ENCODE measurements at regions not wholly inside any gene's neighbourhood (a gene's known extent, or its start where the extent isn't known, plus 50 kb on each side); places are given as distances from the start of the nearest gene placed in this dataset.

- intact Hi-C loops (cut with DNase I, micrococcal nuclease) = no loop called here
- peak in 1 of 3 donors; percentile 54 for DNase-seq
- TF ChIP-seq CTCF (IDR thresholded peaks at IDR 0.05) = no peak
- ATAC-seq = no peak
- Histone ChIP-seq H3K4me3 (no peak overlapping the region), H3K4me1 (ENCODE audit: low read depth) (no peaks in the 10 kb centered on the region), H3K36me3 (ENCODE audit: low read depth) (no peaks in the 10 kb centered on the region), H3K9me3 (no peaks in the 10 kb centered on the region)
Measured at GRCh38 chr11:60625262-60625661, 74.2 kb upstream of the MS4A8 start.

GRCh38 chr11:60629399-60629798, 70.0 kb upstream of the MS4A8 start:
- intact Hi-C loops (cut with DNase I, micrococcal nuclease) = no loop called here
- Histone ChIP-seq H3K36me3 (ENCODE audit: low read depth) (no peaks in the 10 kb centered on the region), H3K9me3 (no peaks in the 10 kb centered on the region), H3K4me3 (no peak overlapping the region), H3K4me1 (ENCODE audit: low read depth) (no peaks in the 10 kb centered on the region)
- no peak for TF ChIP-seq CTCF (IDR thresholded peaks at IDR 0.05)
- DNase-seq (no peak), ATAC-seq (peak; percentile 63)

DNA sequence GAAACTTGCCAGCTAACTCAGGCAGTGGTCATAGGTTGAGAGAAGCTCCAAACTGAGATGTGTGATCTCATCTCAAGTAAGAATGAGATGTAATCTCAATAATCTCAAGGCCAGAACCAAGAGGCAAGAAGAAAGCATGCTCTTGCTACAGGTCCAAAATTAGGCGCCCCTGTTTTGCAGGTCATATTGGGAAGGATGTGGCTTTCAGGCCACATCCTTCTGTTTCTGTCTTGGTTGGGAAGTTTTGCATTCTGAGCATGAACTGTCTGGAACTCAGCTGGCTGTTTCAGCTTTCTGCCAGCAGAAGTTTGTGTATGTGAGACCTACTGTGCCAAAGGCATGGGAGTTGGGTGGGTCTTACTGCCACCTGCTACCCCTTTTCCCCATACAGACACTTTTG, 67.5 kb upstream of the MS4A8 start:
- Histone ChIP-seq H3K9me3 (peaks cover 3% of the 10 kb centered on the region), H3K4me3 (no peak overlapping the region), H3K36me3 (ENCODE audit: low read depth) (no peaks in the 10 kb centered on the region), H3K4me1 (ENCODE audit: low read depth) (no peaks in the 10 kb centered on the region)
- intact Hi-C loops (cut with DNase I, micrococcal nuclease) = no loop called here
- no peak for TF ChIP-seq CTCF (IDR thresholded peaks at IDR 0.05)
- ATAC-seq = no peak
- DNase-seq = no peak

DNA sequence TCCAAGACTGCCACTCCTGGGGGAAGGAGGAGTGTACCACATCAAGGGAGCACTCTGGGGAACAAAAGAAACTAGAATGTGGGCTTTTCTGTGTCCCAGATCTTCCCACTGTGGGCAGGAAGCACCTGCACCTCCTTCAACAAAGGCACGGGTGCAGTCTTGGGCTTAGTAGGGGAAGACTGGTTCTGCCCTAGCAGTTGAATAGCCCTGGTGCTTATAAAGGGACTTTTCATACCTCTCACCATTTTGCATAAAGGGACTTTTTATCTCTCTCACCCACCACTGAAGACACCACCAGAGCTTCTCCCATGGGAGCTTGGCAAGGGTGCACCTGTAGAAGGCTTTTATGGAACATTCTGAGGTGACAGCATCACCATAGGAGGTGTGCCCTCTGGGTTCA, 65.8 kb upstream of the MS4A8 start:
- ATAC-seq = no peak
- H3K4me3 ChIP-seq = no peak overlapping the region
- peaks cover 3% of the 10 kb centered on the region for H3K9me3 ChIP-seq
- no peak for DNase-seq
- intact Hi-C loops (cut with DNase I, micrococcal nuclease) = no loop called here
- H3K36me3 ChIP-seq (ENCODE audit: low read depth) = no peaks in the 10 kb centered on the region
- no peaks in the 10 kb centered on the region for H3K4me1 ChIP-seq (ENCODE audit: low read depth)
- no peak for TF ChIP-seq CTCF (IDR thresholded peaks at IDR 0.05)

- no peak overlapping the region for H3K4me3 ChIP-seq
- peak in 2 of 3 donors; percentile 23 to 32 for DNase-seq
- TF ChIP-seq CTCF (IDR thresholded peaks at IDR 0.05) = peak; percentile 7
- intact Hi-C loops (cut with DNase I, micrococcal nuclease) = no loop called here
- H3K36me3 ChIP-seq (ENCODE audit: low read depth) = no peaks in the 10 kb centered on the region
- H3K9me3 ChIP-seq = peaks cover 3% of the 10 kb centered on the region
- ATAC-seq = peak; percentile 36
- H3K4me1 ChIP-seq (ENCODE audit: low read depth) = no peaks in the 10 kb centered on the region
Measured at GRCh38 chr11:60634126-60634525, 65.3 kb upstream of the MS4A8 start.

DNA sequence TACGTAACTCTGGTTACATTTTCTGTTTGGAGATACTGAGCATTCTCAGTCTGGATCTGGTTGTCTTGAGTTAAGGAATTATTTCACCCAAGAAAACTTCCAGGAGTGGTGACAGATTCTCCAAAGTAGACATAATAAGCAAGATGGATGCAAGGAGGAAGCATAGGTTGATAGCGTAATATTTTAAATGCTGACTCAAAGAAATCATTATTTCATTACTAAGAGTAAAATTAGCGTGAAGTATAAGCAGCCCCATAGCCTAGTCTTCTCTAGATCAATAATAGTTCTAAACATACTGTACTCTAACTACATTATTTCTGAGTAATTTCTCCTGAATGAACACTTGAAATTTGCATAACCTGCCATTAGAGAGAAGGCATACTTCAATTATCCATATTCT, 57.5 kb upstream of the MS4A8 start:
- Histone ChIP-seq H3K36me3 (ENCODE audit: low read depth) (no peaks in the 10 kb centered on the region), H3K4me3 (no peak overlapping the region), H3K4me1 (ENCODE audit: low read depth) (no peaks in the 10 kb centered on the region), H3K9me3 (no peaks in the 10 kb centered on the region)
- TF ChIP-seq CTCF (IDR thresholded peaks at IDR 0.05) = no peak
- DNase-seq (no peak), ATAC-seq (no peak)
- intact Hi-C loops (cut with DNase I, micrococcal nuclease) = no loop called here
